ENCODE measurements at regions not wholly inside any gene's neighbourhood (a gene's known extent, or its start where the extent isn't known, plus 50 kb on each side); places are given as distances from the start of the nearest gene placed in this dataset.
A peak's percentile ranks its signal among the peaks of the same experiment; 100 is the strongest.

- no peak for DNase-seq
Measured at GRCh38 chr1:73766786-73767348, 431.1 kb downstream of the LRRIQ3 start.

- no peak for DNase-seq
Measured at GRCh38 chr1:73765551-73766233, 432.3 kb downstream of the LRRIQ3 start.

- DNase-seq, result no peak
Measured at GRCh38 chr1:73761559-73761958, 436.4 kb downstream of the LRRIQ3 start.

- DNase-seq, result no peak
Measured at GRCh38 chr1:73759011-73759410, 439.0 kb downstream of the LRRIQ3 start.

GRCh38 chr1:73756817-73757216, 441.2 kb downstream of the LRRIQ3 start:
- DNase-seq, result no peak

GRCh38 chr1:73755649-73756048, 442.3 kb downstream of the LRRIQ3 start:
- no peak for DNase-seq

- no peak for DNase-seq
Measured at GRCh38 chr1:73749996-73750395, 448.0 kb downstream of the LRRIQ3 start.

GRCh38 chr1:73744985-73745384, 453.0 kb downstream of the LRRIQ3 start:
- DNase-seq, result no peak

GRCh38 chr1:73736125-73736524, 461.9 kb downstream of the LRRIQ3 start:
- DNase-seq, result no peak

GRCh38 chr1:73727036-73727435, 470.9 kb downstream of the LRRIQ3 start:
- DNase-seq, result no peak

- no peak for DNase-seq
Measured at GRCh38 chr1:73722055-73722454, 475.9 kb downstream of the LRRIQ3 start.

GRCh38 chr1:73717976-73718375, 480.0 kb downstream of the LRRIQ3 start:
- DNase-seq, result no peak

GRCh38 chr1:73711089-73711488, 486.9 kb downstream of the LRRIQ3 start:
- no peak for DNase-seq

- no peak for DNase-seq
Measured at GRCh38 chr1:73701826-73702225, 496.1 kb downstream of the LRRIQ3 start.

GRCh38 chr1:73676186-73676585, 521.8 kb downstream of the LRRIQ3 start:
- no peak for DNase-seq

- peak; percentile 29 to 37 for DNase-seq
Measured at GRCh38 chr1:73674945-73675561, 522.9 kb downstream of the LRRIQ3 start.

GRCh38 chr1:73673971-73674370, 524.0 kb downstream of the LRRIQ3 start:
- DNase-seq, result no peak

GRCh38 chr1:73671530-73671929, 526.4 kb downstream of the LRRIQ3 start:
- no peak for DNase-seq

GRCh38 chr1:73667959-73668358, 530.0 kb downstream of the LRRIQ3 start:
- peak in 1 of 2 experiments; percentile 3 for DNase-seq

- DNase-seq, result no peak
Measured at GRCh38 chr1:73662526-73662925, 535.5 kb downstream of the LRRIQ3 start.

GRCh38 chr1:73659136-73659535, 538.8 kb downstream of the LRRIQ3 start:
- DNase-seq, result no peak

- DNase-seq, result no peak
Measured at GRCh38 chr1:73654714-73655113, 543.3 kb downstream of the LRRIQ3 start.

- no peak for DNase-seq
Measured at GRCh38 chr1:73644198-73644597, 553.8 kb downstream of the LRRIQ3 start.

- DNase-seq, result no peak
Measured at GRCh38 chr1:73639494-73639893, 558.5 kb downstream of the LRRIQ3 start.

GRCh38 chr1:73637264-73637663, 560.7 kb downstream of the LRRIQ3 start:
- DNase-seq, result no peak
